Activated naive CD8-positive, alpha-beta T cell treated with anti-CD3 and anti-CD28 coated beads for 36 hours (primary cell): ENCODE measurements at regions not wholly inside any gene's neighbourhood (a gene's known extent, or its start where the extent isn't known, plus 50 kb on each side); places are given as distances from the start of the nearest gene placed in this dataset.
A peak's percentile ranks its signal among the peaks of the same experiment; 100 is the strongest.

Experiments used
- DNase-seq: peaks from one replicate; pipeline ENCODE4 v3.0.0; 2021
- H3K27ac Mint-ChIP-seq: one replicate; pipeline ENCODE4 v1.8.0; 2022; ENCODE audit warnings: mild to moderate bottlenecking, moderate library complexity, mixed read lengths
- H3K27me3 Mint-ChIP-seq: one replicate; pipeline ENCODE4 v1.8.0; 2022; ENCODE audit warnings: mild to moderate bottlenecking, mixed read lengths
- H3K36me3 Mint-ChIP-seq: one replicate; pipeline ENCODE4 v1.8.0; 2021; ENCODE audit warnings: mild to moderate bottlenecking, mixed read lengths
- H3K4me1 Mint-ChIP-seq: one replicate; pipeline ENCODE4 v1.8.0; 2021; ENCODE audit warnings: mixed read lengths
- H3K4me3 Mint-ChIP-seq: one replicate; pipeline ENCODE4 v1.8.0; 2022; ENCODE audit warnings: mild to moderate bottlenecking, moderate library complexity, mixed read lengths
- H3K9me3 Mint-ChIP-seq: one replicate; pipeline ENCODE4 v1.8.0; 2022; ENCODE audit warnings: mixed read lengths

- no peaks in the 10 kb centered on the region for H3K9me3 Mint-ChIP-seq
- H3K27me3 Mint-ChIP-seq, result peaks cover 3% of the 10 kb centered on the region
- H3K27ac Mint-ChIP-seq, result no peak overlapping the region
- no peak overlapping the region for H3K4me3 Mint-ChIP-seq
- DNase-seq, result no peak
- no peaks in the 10 kb centered on the region for H3K4me1 Mint-ChIP-seq
- H3K36me3 Mint-ChIP-seq, result no peaks in the 10 kb centered on the region
Observed at GRCh38 chr2:121873864-121874263, 118.4 kb downstream of the TSN start.

- H3K36me3 Mint-ChIP-seq, result no peaks in the 10 kb centered on the region
- no peak overlapping the region for H3K4me3 Mint-ChIP-seq
- no peaks in the 10 kb centered on the region for H3K9me3 Mint-ChIP-seq
Observed at GRCh38 chr2:121875585-121876185, 120.2 kb downstream of the TSN start.

GRCh38 chr2:121877366-121877765 lies 121.9 kb downstream of the TSN start:
- DNase-seq, result no peak
- no peak overlapping the region for H3K4me3 Mint-ChIP-seq
- H3K4me1 Mint-ChIP-seq, result no peaks in the 10 kb centered on the region
- no peaks in the 10 kb centered on the region for H3K36me3 Mint-ChIP-seq
- no peaks in the 10 kb centered on the region for H3K9me3 Mint-ChIP-seq
- H3K27ac Mint-ChIP-seq, result no peak overlapping the region
- H3K27me3 Mint-ChIP-seq, result peaks cover 15% of the 10 kb centered on the region

More at GRCh38 chr2:121875585-121876185, 120.2 kb downstream of the TSN start:
- no peak overlapping the region for H3K27ac Mint-ChIP-seq
- H3K4me1 Mint-ChIP-seq, result no peaks in the 10 kb centered on the region
- H3K27me3 Mint-ChIP-seq, result peaks cover 18% of the 10 kb centered on the region
- no peak for DNase-seq

GRCh38 chr2:121880283-121880682 lies 124.8 kb downstream of the TSN start:
- no peaks in the 10 kb centered on the region for H3K4me1 Mint-ChIP-seq

GRCh38 chr2:121881038-121881437 lies 125.6 kb downstream of the TSN start:
- H3K4me1 Mint-ChIP-seq, result no peaks in the 10 kb centered on the region
- peaks cover 15% of the 10 kb centered on the region for H3K27me3 Mint-ChIP-seq
- DNase-seq, result no peak
- no peak overlapping the region for H3K4me3 Mint-ChIP-seq
- no peaks in the 10 kb centered on the region for H3K36me3 Mint-ChIP-seq
- H3K9me3 Mint-ChIP-seq, result no peaks in the 10 kb centered on the region
- H3K27ac Mint-ChIP-seq, result no peak overlapping the region

More at GRCh38 chr2:121880283-121880682, 124.8 kb downstream of the TSN start:
- H3K4me3 Mint-ChIP-seq, result no peak overlapping the region
- DNase-seq, result no peak
- no peak overlapping the region for H3K27ac Mint-ChIP-seq
- no peaks in the 10 kb centered on the region for H3K9me3 Mint-ChIP-seq
- peaks cover 15% of the 10 kb centered on the region for H3K27me3 Mint-ChIP-seq
- no peaks in the 10 kb centered on the region for H3K36me3 Mint-ChIP-seq

- H3K4me1 Mint-ChIP-seq, result no peaks in the 10 kb centered on the region
- H3K9me3 Mint-ChIP-seq, result no peaks in the 10 kb centered on the region
- no peak overlapping the region for H3K27ac Mint-ChIP-seq
- no peak for DNase-seq
- H3K36me3 Mint-ChIP-seq, result no peaks in the 10 kb centered on the region
- peaks cover 15% of the 10 kb centered on the region for H3K27me3 Mint-ChIP-seq
- no peak overlapping the region for H3K4me3 Mint-ChIP-seq
Observed at GRCh38 chr2:121881950-121882349, 126.5 kb downstream of the TSN start.

- peaks cover 12% of the 10 kb centered on the region for H3K27me3 Mint-ChIP-seq
- no peaks in the 10 kb centered on the region for H3K36me3 Mint-ChIP-seq
Observed at GRCh38 chr2:121884078-121884477, 128.6 kb downstream of the TSN start.

GRCh38 chr2:121884511-121884921 lies 129.1 kb downstream of the TSN start:
- H3K36me3 Mint-ChIP-seq, result no peaks in the 10 kb centered on the region

More at GRCh38 chr2:121884078-121884477, 128.6 kb downstream of the TSN start:
- Mint-ChIP-seq H3K4me1 (no peaks in the 10 kb centered on the region), H3K4me3 (no peak overlapping the region), H3K9me3 (no peaks in the 10 kb centered on the region), H3K27ac (no peak overlapping the region)
- DNase-seq, result no peak

GRCh38 chr2:121886059-121886458 lies 130.6 kb downstream of the TSN start:
- no peak for DNase-seq
- Mint-ChIP-seq H3K4me3 (no peak overlapping the region), H3K27me3 (no peaks in the 10 kb centered on the region), H3K4me1 (no peaks in the 10 kb centered on the region), H3K27ac (no peak overlapping the region), H3K9me3 (no peaks in the 10 kb centered on the region), H3K36me3 (no peaks in the 10 kb centered on the region)

More at GRCh38 chr2:121884511-121884921, 129.1 kb downstream of the TSN start:
- H3K4me1 Mint-ChIP-seq, result no peaks in the 10 kb centered on the region
- no peak for DNase-seq
- no peak overlapping the region for H3K27ac Mint-ChIP-seq
- no peak overlapping the region for H3K4me3 Mint-ChIP-seq
- H3K9me3 Mint-ChIP-seq, result no peaks in the 10 kb centered on the region
- peaks cover 8% of the 10 kb centered on the region for H3K27me3 Mint-ChIP-seq

GRCh38 chr2:121887513-121888188 lies 132.2 kb downstream of the TSN start:
- no peaks in the 10 kb centered on the region for H3K27me3 Mint-ChIP-seq
- no peak for DNase-seq

GRCh38 chr2:121888189-121888557 lies 132.7 kb downstream of the TSN start:
- H3K27ac Mint-ChIP-seq, result no peak overlapping the region
- H3K36me3 Mint-ChIP-seq, result no peaks in the 10 kb centered on the region
- H3K4me1 Mint-ChIP-seq, result no peaks in the 10 kb centered on the region

More at GRCh38 chr2:121887513-121888188, 132.2 kb downstream of the TSN start:
- H3K36me3 Mint-ChIP-seq, result no peaks in the 10 kb centered on the region
- H3K4me1 Mint-ChIP-seq, result no peaks in the 10 kb centered on the region
- no peak overlapping the region for H3K27ac Mint-ChIP-seq
- H3K4me3 Mint-ChIP-seq, result no peak overlapping the region
- H3K9me3 Mint-ChIP-seq, result no peaks in the 10 kb centered on the region

GRCh38 chr2:121890041-121890440 lies 134.6 kb downstream of the TSN start:
- Mint-ChIP-seq H3K4me1 (no peaks in the 10 kb centered on the region), H3K27ac (no peak overlapping the region), H3K4me3 (no peak overlapping the region), H3K27me3 (no peaks in the 10 kb centered on the region), H3K9me3 (no peaks in the 10 kb centered on the region), H3K36me3 (no peaks in the 10 kb centered on the region)
- no peak for DNase-seq

More at GRCh38 chr2:121888189-121888557, 132.7 kb downstream of the TSN start:
- no peak overlapping the region for H3K4me3 Mint-ChIP-seq
- H3K9me3 Mint-ChIP-seq, result no peaks in the 10 kb centered on the region
- H3K27me3 Mint-ChIP-seq, result no peaks in the 10 kb centered on the region
- peak; percentile 22 for DNase-seq

- H3K27me3 Mint-ChIP-seq, result no peaks in the 10 kb centered on the region
- H3K27ac Mint-ChIP-seq, result no peak overlapping the region
- H3K9me3 Mint-ChIP-seq, result no peaks in the 10 kb centered on the region
- no peak overlapping the region for H3K4me3 Mint-ChIP-seq
- no peaks in the 10 kb centered on the region for H3K4me1 Mint-ChIP-seq
- H3K36me3 Mint-ChIP-seq, result no peaks in the 10 kb centered on the region
- no peak for DNase-seq
Observed at GRCh38 chr2:121895723-121896571, 140.5 kb downstream of the TSN start.

GRCh38 chr2:121897335-121897970 lies 142.0 kb downstream of the TSN start:
- Mint-ChIP-seq H3K36me3 (no peaks in the 10 kb centered on the region), H3K27ac (no peak overlapping the region), H3K9me3 (no peaks in the 10 kb centered on the region), H3K4me1 (no peaks in the 10 kb centered on the region), H3K27me3 (no peaks in the 10 kb centered on the region), H3K4me3 (no peak overlapping the region)
- no peak for DNase-seq

- Mint-ChIP-seq H3K4me1 (no peaks in the 10 kb centered on the region), H3K36me3 (no peaks in the 10 kb centered on the region), H3K27ac (no peak overlapping the region), H3K27me3 (no peaks in the 10 kb centered on the region), H3K4me3 (no peak overlapping the region), H3K9me3 (no peaks in the 10 kb centered on the region)
- no peak for DNase-seq
Observed at GRCh38 chr2:121898483-121898882, 143.0 kb downstream of the TSN start.
